Psoas muscle (tissue), 7 donors: ENCODE measurements at regions not wholly inside any gene's neighbourhood (a gene's known extent, or its start where the extent isn't known, plus 50 kb on each side); places are given as distances from the start of the nearest gene placed in this dataset.

Source experiments
- ATAC-seq, 4 donors: fragments of 200-7000 bp; cut with Tn5 transposase; one replicate each; pipeline ENCODE4 v1.9.1; 2020; ENCODE audit warnings: moderate library complexity in 3 of 4, mild to moderate bottlenecking in 2 of 4
- DNase-seq, 2 donors: peaks; one replicate each; pipeline ENCODE4 v3.0.0-alpha.2; 2020
- H3K27ac ChIP-seq: fragments of 200-600 bp; one replicate; pipeline ENCODE4 v1.8.0; 2022
- H3K27me3 ChIP-seq, 3 donors: fragments of 200-600 bp in 1 of 3; one replicate each; pipeline versions ENCODE4 v1.6.1 to v1.8.0; 2013 to 2022; ENCODE audit warnings: low read length in 2 of 3, mild to moderate bottlenecking in 2 of 3, moderate library complexity in 1 of 3; ENCODE audit not compliant: insufficient read depth in 3 of 3
- H3K36me3 ChIP-seq, 2 donors: fragments of 200-600 bp in 1 of 2; one replicate each; pipeline versions ENCODE4 v1.6.1 to v1.8.0; 2013 to 2022; ENCODE audit warnings: low read depth in 1 of 2, mild to moderate bottlenecking in 1 of 2, moderate library complexity in 1 of 2; ENCODE audit not compliant: insufficient read depth in 1 of 2
- H3K4me1 ChIP-seq: fragments of 200-600 bp; one replicate; pipeline ENCODE4 v1.8.0; 2022
- H3K4me3 ChIP-seq: fragments of 200-600 bp; one replicate; pipeline ENCODE4 v1.8.0; 2022; ENCODE audit warnings: mild to moderate bottlenecking
- H3K9me3 ChIP-seq: fragments of 200-600 bp; one replicate; pipeline ENCODE4 v1.8.0; 2022
- WGBS, 3 donors: extraction: QIAGEN DNeasy Blood & Tissue Kit; methylation state at CpG; one replicate each; pipeline versions ENCODE4 v1.1.6 to v1.1.7; 2013; 5-methylcytosine and 5-hydroxymethylcytosine counted together
- intact Hi-C, 2 donors: fragments of 100-400 bp; cut with DNase I; formaldehyde crosslinking; loops; one replicate each; pipeline versions ENCODE4 v1.11.0 to v1.14.2; 2022
- TF ChIP-seq, protein P1 (sequence below): fragments of 200-600 bp; IDR thresholded peaks from one replicate; pipeline ENCODE4 v1.8.0; 2022; ENCODE audit warnings: antibody characterized with exemption
- donor health status: healthy with polysubstance abuse.
- donor health status: DM: no; HTN: no; CAD: no; lungs with moderate emphysema.
- donor health status: Bipolar disorder and iron deficiency.
- donor health status: healthy.
- donor health status: DM: yes; HTN: yes; CAD: no.
- donor health status: DM: no; HTN: no; CAD: no.
- donor health status: DM: yes; HTN: yes; CAD: no.

DNA sequence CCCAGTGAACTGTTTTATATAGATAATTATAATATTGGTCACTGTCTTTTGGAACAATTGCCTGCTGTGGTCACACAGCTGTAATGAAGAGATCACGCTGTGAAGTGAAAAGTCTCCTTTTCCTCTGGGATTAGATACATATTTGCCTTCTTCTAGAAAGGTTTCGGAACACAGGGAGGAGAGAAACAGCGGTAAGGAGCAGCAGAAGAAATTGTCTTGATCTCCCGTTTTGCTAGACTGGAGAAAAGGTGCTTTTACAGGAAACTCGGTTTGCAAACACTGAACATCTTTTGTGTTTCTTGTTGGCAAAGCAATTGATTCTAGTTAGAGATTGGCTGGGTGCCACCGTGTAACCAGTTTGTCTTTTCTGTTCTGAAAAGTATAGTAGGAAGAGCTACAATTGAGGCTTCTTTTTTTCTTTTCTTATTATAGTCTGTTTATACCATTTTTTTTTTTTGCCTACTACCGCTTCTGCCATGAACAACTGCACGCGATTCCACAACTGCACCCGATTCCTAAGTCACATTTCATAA is 404.1 kb upstream of the ID4 start:
- ATAC-seq: no peak

DNA sequence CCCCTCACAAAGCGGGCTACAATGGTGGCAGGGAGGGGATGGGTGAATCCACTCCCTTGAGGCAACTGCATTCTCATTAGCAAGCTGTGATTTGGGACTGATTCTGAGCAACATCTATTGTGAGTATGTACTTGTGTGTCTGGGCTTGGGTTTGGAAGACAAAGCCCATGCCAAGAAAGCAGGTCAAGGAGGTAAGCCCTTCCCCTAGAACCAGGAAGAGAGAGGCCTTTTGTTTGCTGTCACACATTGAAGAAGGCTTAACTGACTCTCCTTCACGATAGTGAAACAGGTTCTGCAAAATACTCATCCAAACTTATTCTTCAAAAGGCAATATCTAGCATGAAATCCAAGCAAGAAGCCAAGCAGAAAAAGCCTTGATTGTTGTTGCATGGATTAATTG is 403.1 kb upstream of the ID4 start:
- H3K27me3 ChIP-seq: no peaks in the 10 kb centered on the region
- H3K9me3 ChIP-seq: no peaks in the 10 kb centered on the region
- no peaks in the 10 kb centered on the region for H3K4me1 ChIP-seq
- no peak overlapping the region for H3K27ac ChIP-seq
- no peak overlapping the region for H3K4me3 ChIP-seq
- DNase-seq (no peak), ATAC-seq (no peak)
- 71 to 87% (median 75%) methylated on average over 2 of the region's 2 CpGs for WGBS, 3 donors
- TF ChIP-seq, protein P1, sequence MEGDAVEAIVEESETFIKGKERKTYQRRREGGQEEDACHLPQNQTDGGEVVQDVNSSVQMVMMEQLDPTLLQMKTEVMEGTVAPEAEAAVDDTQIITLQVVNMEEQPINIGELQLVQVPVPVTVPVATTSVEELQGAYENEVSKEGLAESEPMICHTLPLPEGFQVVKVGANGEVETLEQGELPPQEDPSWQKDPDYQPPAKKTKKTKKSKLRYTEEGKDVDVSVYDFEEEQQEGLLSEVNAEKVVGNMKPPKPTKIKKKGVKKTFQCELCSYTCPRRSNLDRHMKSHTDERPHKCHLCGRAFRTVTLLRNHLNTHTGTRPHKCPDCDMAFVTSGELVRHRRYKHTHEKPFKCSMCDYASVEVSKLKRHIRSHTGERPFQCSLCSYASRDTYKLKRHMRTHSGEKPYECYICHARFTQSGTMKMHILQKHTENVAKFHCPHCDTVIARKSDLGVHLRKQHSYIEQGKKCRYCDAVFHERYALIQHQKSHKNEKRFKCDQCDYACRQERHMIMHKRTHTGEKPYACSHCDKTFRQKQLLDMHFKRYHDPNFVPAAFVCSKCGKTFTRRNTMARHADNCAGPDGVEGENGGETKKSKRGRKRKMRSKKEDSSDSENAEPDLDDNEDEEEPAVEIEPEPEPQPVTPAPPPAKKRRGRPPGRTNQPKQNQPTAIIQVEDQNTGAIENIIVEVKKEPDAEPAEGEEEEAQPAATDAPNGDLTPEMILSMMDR: no peak
- H3K36me3 ChIP-seq: no peaks in the 10 kb centered on the region
- intact Hi-C loops: no loop called here

More for the DNA sequence above, 404.1 kb upstream of the ID4 start:
- no peaks in the 10 kb centered on the region for H3K4me1 ChIP-seq
- no peaks in the 10 kb centered on the region for H3K36me3 ChIP-seq
- no peak for DNase-seq
- H3K9me3 ChIP-seq: no peaks in the 10 kb centered on the region
- intact Hi-C loops: no loop called here
- no peak overlapping the region for H3K27ac ChIP-seq
- TF ChIP-seq, protein P1: no peak
- WGBS, 3 donors: 22 to 43% (median 28%) methylated on average over 10 of the region's 10 CpGs
- no peak overlapping the region for H3K4me3 ChIP-seq
- no peaks in the 10 kb centered on the region for H3K27me3 ChIP-seq

DNA sequence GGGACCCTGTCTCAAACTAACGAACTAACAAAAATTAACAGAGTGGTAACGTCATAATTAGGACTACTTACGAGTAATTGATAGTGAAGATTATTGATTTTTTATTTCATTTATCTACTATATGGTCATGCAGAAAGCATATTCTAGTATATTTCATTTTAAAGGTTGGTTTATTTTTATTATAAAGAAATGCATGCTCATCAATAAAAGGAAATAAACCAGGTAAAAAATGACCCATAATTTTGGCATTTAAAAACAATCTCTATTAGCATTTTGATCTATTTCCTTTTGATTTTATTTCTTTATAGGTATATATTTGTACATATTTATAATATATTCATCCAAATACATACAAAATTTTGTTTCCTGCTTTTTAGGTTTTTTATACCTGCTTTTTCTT is 401.4 kb upstream of the ID4 start:
- H3K4me1 ChIP-seq: no peaks in the 10 kb centered on the region
- H3K27me3 ChIP-seq: no peaks in the 10 kb centered on the region
- H3K27ac ChIP-seq: no peak overlapping the region
- no peaks in the 10 kb centered on the region for H3K9me3 ChIP-seq
- ATAC-seq (no peak), DNase-seq (no peak)
- no peaks in the 10 kb centered on the region for H3K36me3 ChIP-seq
- intact Hi-C loops: no loop called here
- 79 to 90% (median 80%) methylated on average over 3 of the region's 3 CpGs for WGBS, 3 donors
- TF ChIP-seq, protein P1: no peak
- no peak overlapping the region for H3K4me3 ChIP-seq

DNA sequence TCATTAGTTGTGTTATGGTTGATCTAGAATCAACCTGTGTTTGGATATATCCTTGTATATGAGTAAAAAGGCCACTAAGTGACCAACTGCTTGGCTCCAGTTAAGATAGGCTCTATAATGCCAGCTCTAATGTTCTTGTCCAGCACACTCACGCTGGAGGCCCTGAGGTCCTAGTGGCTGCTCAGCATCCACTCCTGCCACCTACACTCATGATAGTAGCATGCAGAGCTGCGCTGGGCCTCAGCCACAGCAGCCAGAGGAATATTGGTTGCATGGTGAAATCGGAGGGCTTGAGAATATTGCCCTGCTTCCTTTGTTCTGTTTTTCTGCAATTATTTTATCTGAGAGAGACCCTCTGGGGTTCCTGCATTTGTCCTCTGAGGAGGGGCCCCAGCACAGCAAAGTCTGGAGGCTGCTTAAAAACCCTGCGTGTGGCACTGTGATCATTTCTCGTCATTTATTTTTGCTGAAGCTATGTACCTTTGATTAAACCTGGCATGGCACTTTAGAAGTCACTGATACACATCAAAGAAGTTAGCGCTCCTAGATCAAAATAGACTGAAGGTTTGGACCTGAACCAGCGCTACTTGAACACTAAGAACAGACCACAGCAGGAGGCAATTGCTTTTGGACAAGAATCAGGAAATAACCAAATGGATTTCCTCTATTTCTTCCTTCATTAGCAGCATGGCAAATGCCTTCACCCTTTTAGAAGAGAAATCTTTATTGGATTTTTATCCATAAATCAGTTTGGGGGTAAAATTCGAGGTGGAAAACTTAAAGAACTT is 398.4 kb upstream of the ID4 start:
- no peak for DNase-seq
- Histone ChIP-seq H3K4me3 (no peak overlapping the region), H3K36me3 (no peaks in the 10 kb centered on the region), H3K27ac (no peak overlapping the region), H3K27me3 (no peaks in the 10 kb centered on the region), H3K9me3 (no peaks in the 10 kb centered on the region), H3K4me1 (no peaks in the 10 kb centered on the region)
- no peak for ATAC-seq
- intact Hi-C loops: no loop called here
- WGBS, 3 donors: 70 to 78% (median 76%) methylated on average over 8 of the region's 8 CpGs
- TF ChIP-seq, protein P1: no peak
